ENCODE measurements at regions not wholly inside any gene's neighbourhood (a gene's known extent, or its start where the extent isn't known, plus 50 kb on each side); places are given as distances from the start of the nearest gene placed in this dataset.

GRCh38 chr17:73949903-73950592, 253.4 kb upstream of the RPL38 start:
- no peak for TF ChIP-seq POLR2A (IDR thresholded peaks at IDR 0.05)
- no peak for TF ChIP-seq CTCF (IDR thresholded peaks at IDR 0.05)
- TF ChIP-seq EP300 (IDR thresholded peaks at IDR 0.05) = no peak

Data from tibial nerve (tissue), 4 donors.